OCI-LY3 (cell line): ENCODE measurements at regions not wholly inside any gene's neighbourhood (a gene's known extent, or its start where the extent isn't known, plus 50 kb on each side); places are given as distances from the start of the nearest gene placed in this dataset.

Source experiments
- H2AFZ ChIP-seq: fragments of 200-600, 300-600 bp; shearing (Covaris generic); 2 replicates; pipeline ENCODE4 v1.6.0; 2014; ENCODE audit warnings: antibody characterized with exemption, low read depth, low read length
- H3K27ac ChIP-seq: fragments of 200-600, 300-600 bp; sonication (generic); 2 replicates; pipeline ENCODE4 v1.5.1; 2014; ENCODE audit warnings: mild to moderate bottlenecking, low read length, moderate library complexity, mixed read lengths
- H3K27me3 ChIP-seq: fragments of 200-600, 300-600 bp; sonication (generic); 2 replicates; pipeline ENCODE4 v1.6.1; 2014; ENCODE audit warnings: low read depth, low read length, mixed read lengths
- H3K36me3 ChIP-seq: fragments of 200-600, 300-600 bp; sonication (generic); replicated peaks from 2 replicates; pipeline ENCODE3; 2014; ENCODE audit warnings: low read depth, low read length, mixed read lengths
- H3K4me1 ChIP-seq: fragments of 300-600, 200-600 bp; sonication (generic); 2 replicates; pipeline ENCODE4 v1.6.1; 2014; ENCODE audit warnings: low read length, mixed read lengths
- H3K4me2 ChIP-seq: fragments of 200-600, 300-600 bp; sonication (generic); 2 replicates; pipeline ENCODE4 v1.6.1; 2014; ENCODE audit warnings: low read length, mixed read lengths
- H3K4me3 ChIP-seq: fragments of 300-600, 200-600 bp; sonication (generic); 2 replicates; pipeline ENCODE4 v1.5.1; 2014; ENCODE audit warnings: antibody characterized with exemption, mild to moderate bottlenecking, low read length, moderate library complexity
- H3K79me2 ChIP-seq: fragments of 300-600, 200-600 bp; shearing (Covaris generic); 2 replicates; pipeline ENCODE4 v1.6.1; 2014; ENCODE audit warnings: mild to moderate bottlenecking, low read length, mixed read lengths
- H3K9ac ChIP-seq: fragments of 300-600, 200-600 bp; shearing (Covaris generic); 2 replicates; pipeline ENCODE4 v1.6.0; 2014; ENCODE audit warnings: mild to moderate bottlenecking, low read length, moderate library complexity
- H3K9me3 ChIP-seq: fragments of 200-600, 300-600 bp; shearing (Covaris generic); 2 replicates; pipeline ENCODE4 v1.6.1; 2014; ENCODE audit warnings: low read length, mixed read lengths; ENCODE audit not compliant: insufficient read depth
- H4K20me1 ChIP-seq: fragments of 200-600, 300-600 bp; sonication (generic); 2 replicates; pipeline ENCODE4 v1.6.1; 2016; ENCODE audit warnings: low read length, mixed read lengths; ENCODE audit not compliant: insufficient read depth
- CTCF ChIP-seq: fragments of 200-600, 300-600 bp; sonication (generic); IDR thresholded peaks from 2 replicates; pipeline ENCODE4 v1.5.1; 2014; ENCODE audit warnings: antibody characterized with exemption, low read length, low read depth
- EZH2phosphoT487 ChIP-seq: fragments of 200-600 bp; shearing (Covaris generic); IDR thresholded peaks from 2 replicates; pipeline ENCODE4 v1.6.1; 2018; ENCODE audit warnings: antibody characterized with exemption, mixed run types, low read depth

- H2AFZ ChIP-seq = no peak overlapping the region
- H3K27me3 ChIP-seq = no peaks in the 10 kb centered on the region
- no peaks in the 10 kb centered on the region for H3K79me2 ChIP-seq
- H4K20me1 ChIP-seq = no peaks in the 10 kb centered on the region
- peaks cover 8% of the 10 kb centered on the region for H3K4me1 ChIP-seq
- H3K9me3 ChIP-seq = no peaks in the 10 kb centered on the region
- no peak overlapping the region for H3K4me3 ChIP-seq
- H3K4me2 ChIP-seq = no peak overlapping the region
- H3K36me3 ChIP-seq = no peaks in the 10 kb centered on the region
- no peak overlapping the region for H3K27ac ChIP-seq
- no peak overlapping the region for H3K9ac ChIP-seq
- TF ChIP-seq EZH2phosphoT487 (no peak), CTCF (no peak)
Measured at GRCh38 chr4:136855886-136856285, 676.4 kb downstream of the PCDH18 start.

GRCh38 chr4:136850446-136850845 lies 681.8 kb downstream of the PCDH18 start:
- Histone ChIP-seq H2AFZ (no peak overlapping the region), H3K79me2 (no peaks in the 10 kb centered on the region), H4K20me1 (no peaks in the 10 kb centered on the region), H3K9me3 (no peaks in the 10 kb centered on the region), H3K4me3 (no peak overlapping the region), H3K36me3 (no peaks in the 10 kb centered on the region), H3K27me3 (no peaks in the 10 kb centered on the region), H3K4me2 (no peak overlapping the region), H3K4me1 (peaks cover 8% of the 10 kb centered on the region), H3K27ac (no peak overlapping the region), H3K9ac (no peak overlapping the region)
- TF ChIP-seq EZH2phosphoT487 = no peak
- no peak for TF ChIP-seq CTCF

GRCh38 chr4:136847881-136848621 lies 684.2 kb downstream of the PCDH18 start:
- peaks cover 8% of the 10 kb centered on the region for H3K4me1 ChIP-seq
- H3K4me3 ChIP-seq = no peak overlapping the region
- H3K9ac ChIP-seq = no peak overlapping the region
- no peak overlapping the region for H3K4me2 ChIP-seq
- no peaks in the 10 kb centered on the region for H3K79me2 ChIP-seq
- no peak overlapping the region for H3K27ac ChIP-seq
- TF ChIP-seq CTCF = no peak
- H2AFZ ChIP-seq = no peak overlapping the region
- H3K36me3 ChIP-seq = no peaks in the 10 kb centered on the region
- H3K27me3 ChIP-seq = no peaks in the 10 kb centered on the region
- no peaks in the 10 kb centered on the region for H4K20me1 ChIP-seq
- no peaks in the 10 kb centered on the region for H3K9me3 ChIP-seq

GRCh38 chr4:136841526-136841925 lies 690.8 kb downstream of the PCDH18 start:
- Histone ChIP-seq H3K79me2 (no peaks in the 10 kb centered on the region), H2AFZ (no peak overlapping the region), H3K27me3 (no peaks in the 10 kb centered on the region), H3K9me3 (0 out of 2 replicates have a peak, but pooled peaks cover 6% of the 10 kb centered on the region), H3K4me1 (peaks cover 4% of the 10 kb centered on the region; the same call in 1 of the 2 replicates), H4K20me1 (no peaks in the 10 kb centered on the region), H3K4me3 (no peak overlapping the region), H3K4me2 (peak overlapping the region; percentile 13; the same call in 1 of the 2 replicates), H3K27ac (no peak overlapping the region), H3K36me3 (no peaks in the 10 kb centered on the region), H3K9ac (no peak overlapping the region)
- no peak for TF ChIP-seq CTCF
- TF ChIP-seq EZH2phosphoT487 = no peak
